GM12873 (cell line): ENCODE measurements at regions not wholly inside any gene's neighbourhood (a gene's known extent, or its start where the extent isn't known, plus 50 kb on each side); places are given as distances from the start of the nearest gene placed in this dataset.

Experiments
- CTCF ChIP-seq: IDR thresholded peaks from 2 replicates; pipeline ENCODE4 v1.5.1; 2012; ENCODE audit warnings: low read depth, mild to moderate bottlenecking, moderate library complexity, low read length, control low read depth; ENCODE audit not compliant: insufficient read depth; ENCODE audit errors: missing control alignments

GRCh38 chr3:88209356-88209755, 59.6 kb downstream of the C3orf38 start:
- no peak for TF ChIP-seq CTCF

DNA sequence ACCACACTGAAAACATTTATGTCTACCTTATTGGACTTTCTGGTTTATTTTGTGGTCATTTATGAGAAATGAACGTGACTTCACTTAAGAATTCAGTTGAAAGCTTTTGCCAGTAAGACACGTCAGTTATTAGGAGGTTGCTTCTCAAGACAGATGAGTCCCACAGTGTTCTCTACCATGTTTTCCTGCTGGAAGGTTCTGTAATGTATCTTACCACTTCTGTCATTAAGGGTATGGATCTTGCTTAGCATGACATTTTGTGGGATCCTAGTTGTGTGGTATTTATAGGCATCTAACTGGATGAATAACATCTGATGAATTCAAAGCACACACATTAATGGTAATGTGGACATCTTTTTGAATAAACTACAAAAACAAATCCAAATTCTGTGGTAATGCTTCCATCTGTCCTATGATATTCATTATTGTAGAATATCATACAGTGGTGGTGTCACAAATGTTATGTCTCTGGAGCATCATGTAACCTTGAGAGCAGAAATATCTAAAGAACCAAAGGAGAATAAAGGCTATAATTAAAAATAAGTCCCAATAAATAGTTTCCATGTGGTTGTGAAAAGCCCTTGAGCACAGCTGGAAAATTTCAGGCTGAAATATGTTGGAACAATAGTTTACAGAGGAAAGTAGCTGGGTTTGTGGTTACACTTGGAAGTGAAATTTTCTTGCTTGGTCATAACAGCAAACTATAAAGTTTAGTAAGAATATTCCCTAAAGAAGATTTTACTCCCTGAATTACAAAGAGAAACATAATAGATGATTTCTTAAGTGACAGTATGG, 61.5 kb downstream of the C3orf38 start:
- no peak for TF ChIP-seq CTCF

GRCh38 chr3:88219138-88219792, 69.5 kb downstream of the C3orf38 start:
- peak; percentile 73 for TF ChIP-seq CTCF

DNA sequence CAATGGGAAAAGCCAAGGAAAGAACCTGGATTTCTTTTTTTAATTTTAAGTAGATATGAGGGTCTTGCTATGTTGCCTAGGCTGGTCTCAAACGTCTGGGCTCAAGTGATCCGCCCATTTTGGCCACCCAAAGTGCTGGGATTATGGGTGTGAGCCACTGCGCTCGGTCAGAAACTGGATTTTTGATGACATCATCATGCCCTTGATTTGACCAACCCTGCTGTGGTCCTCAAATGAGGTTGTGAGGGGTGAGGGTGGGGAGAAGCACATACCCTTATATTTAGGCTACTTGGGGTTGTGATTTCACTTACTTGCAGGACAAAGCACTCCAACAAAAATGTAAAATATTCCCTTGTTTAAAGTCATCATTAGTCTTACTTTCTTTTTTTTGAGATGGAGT, 70.4 kb downstream of the C3orf38 start:
- no peak for TF ChIP-seq CTCF

DNA sequence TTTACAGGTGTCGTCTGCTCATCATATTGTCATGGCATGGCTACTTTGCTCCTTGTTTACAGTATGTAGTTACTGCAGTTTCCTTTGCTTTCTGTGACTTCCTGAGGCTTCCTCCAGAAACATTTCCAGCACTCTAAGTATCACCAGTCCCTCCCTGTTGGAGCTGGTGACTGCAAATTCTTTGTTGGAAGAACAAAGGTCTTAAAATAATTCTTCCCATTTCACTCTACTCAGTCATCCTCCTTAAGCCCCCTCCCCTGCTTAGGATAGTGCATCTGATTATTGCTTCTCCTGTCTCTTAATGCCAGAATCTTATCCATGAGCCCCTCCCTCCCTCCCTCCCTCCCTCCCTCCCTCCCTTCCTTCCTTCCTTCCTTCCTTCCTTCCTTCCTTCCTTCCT, 72.0 kb downstream of the C3orf38 start:
- TF ChIP-seq CTCF = no peak

DNA sequence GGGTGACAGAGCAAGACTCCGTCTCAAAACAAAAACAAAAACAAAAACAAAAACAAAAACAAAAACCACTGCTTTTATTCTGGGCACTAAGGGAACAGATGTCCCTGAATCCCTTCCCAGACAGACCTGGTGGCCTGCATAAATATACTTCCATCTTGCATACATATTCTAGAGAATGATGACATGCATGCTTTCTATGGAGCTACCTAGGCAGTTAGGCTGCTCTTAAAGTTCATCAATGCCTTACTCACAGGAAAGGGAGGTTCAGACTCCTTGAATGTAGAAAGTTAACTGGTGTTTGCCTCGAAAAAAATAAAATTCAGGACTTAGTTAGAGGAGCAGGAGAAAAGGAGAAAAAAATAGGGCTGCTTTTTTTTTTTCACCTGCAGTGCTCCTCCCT, 72.6 kb downstream of the C3orf38 start:
- TF ChIP-seq CTCF = no peak

- TF ChIP-seq CTCF = no peak
These were observed 75.7 kb downstream of the C3orf38 start for GRCh38 chr3:88225326-88226008.
